Astrocyte of the cerebellum (primary cell): ENCODE measurements at regions not wholly inside any gene's neighbourhood (a gene's known extent, or its start where the extent isn't known, plus 50 kb on each side); places are given as distances from the start of the nearest gene placed in this dataset.

Experiments
- DNase-seq: peaks from one replicate; pipeline ENCODE4 v3.0.0-alpha.2; 2011; ENCODE audit warnings: low read depth
- H3K4me3 ChIP-seq: 2 replicates; pipeline ENCODE4 v1.5.1; 2011; ENCODE audit warnings: mild to moderate bottlenecking, low read depth, low read length, moderate library complexity
- CTCF ChIP-seq: IDR thresholded peaks from 2 replicates; pipeline ENCODE4 v1.5.1; 2012; ENCODE audit warnings: low read length, low read depth, moderate library complexity, mild to moderate bottlenecking; ENCODE audit errors: missing control alignments
- in situ Hi-C: cut with HindIII; loops from 2 replicates; pipeline ENCODE4 v1.10.0; 2017; ENCODE audit warnings: low sequenced_read_pairs

- no peak for TF ChIP-seq CTCF
- DNase-seq = no peak
- no peak overlapping the region for H3K4me3 ChIP-seq
- in situ Hi-C loops = no loop called here
Observed at GRCh38 chr5:159765760-159766517, 150.3 kb upstream of the ADRA1B start.

GRCh38 chr5:159768243-159768642, 148.0 kb upstream of the ADRA1B start:
- no peak for TF ChIP-seq CTCF
- in situ Hi-C loops = no loop called here
- DNase-seq = no peak
- H3K4me3 ChIP-seq = no peak overlapping the region

GRCh38 chr5:159772698-159773061, 143.6 kb upstream of the ADRA1B start:
- in situ Hi-C loops = no loop called here
- DNase-seq = no peak
- TF ChIP-seq CTCF = no peak
- H3K4me3 ChIP-seq = no peak overlapping the region

GRCh38 chr5:159773062-159773924, 143.0 kb upstream of the ADRA1B start:
- peak overlapping the region; percentile 26 for H3K4me3 ChIP-seq
- in situ Hi-C loops = no loop called here
- DNase-seq = peak; percentile 70
- TF ChIP-seq CTCF = peak; percentile 21

GRCh38 chr5:159774476-159775031, 141.7 kb upstream of the ADRA1B start:
- in situ Hi-C loops = no loop called here
- no peak for DNase-seq
- no peak overlapping the region for H3K4me3 ChIP-seq
- TF ChIP-seq CTCF = no peak

GRCh38 chr5:159775890-159776289, 140.4 kb upstream of the ADRA1B start:
- DNase-seq = no peak
- TF ChIP-seq CTCF = no peak
- H3K4me3 ChIP-seq = no peak overlapping the region
- in situ Hi-C loops = no loop called here
